ENCODE measurements at regions not wholly inside any gene's neighbourhood (a gene's known extent, or its start where the extent isn't known, plus 50 kb on each side); places are given as distances from the start of the nearest gene placed in this dataset.

- Histone ChIP-seq H3K4me1 (ENCODE audit: control insufficient read depth in 2 of 2, insufficient read depth in 2 of 2, low read length in 2 of 2) (no peaks in the 10 kb centered on the region), H3K9me3 (ENCODE audit: control insufficient read depth in 2 of 2, insufficient read depth in 1 of 2, low read length in 1 of 2) (no peaks in the 10 kb centered on the region), H3K4me3 (ENCODE audit: low read length in 2 of 2) (no peak overlapping the region), H3K27me3 (ENCODE audit: control insufficient read depth in 2 of 2, insufficient read depth in 1 of 2, low read length in 1 of 2) (no peaks in the 10 kb centered on the region), H3K27ac (ENCODE audit: low read depth in 1 of 2, low read length in 1 of 2) (no peak overlapping the region), H3K36me3 (ENCODE audit: control insufficient read depth in 2 of 2, insufficient read depth in 2 of 2, low read length in 1 of 2) (no peaks in the 10 kb centered on the region)
- DNase-seq (ENCODE audit: low read depth in 6 of 9, low spot score in 9 of 9) = no peak
- 91% methylated on average over 4 of the region's 4 CpGs for WGBS
Measured at GRCh38 chr2:219919506-219919905, 292.1 kb downstream of the SLC4A3 start.

- Histone ChIP-seq H3K27me3 (ENCODE audit: control insufficient read depth in 2 of 2, insufficient read depth in 1 of 2, low read length in 1 of 2) (no peaks in the 10 kb centered on the region), H3K4me3 (ENCODE audit: low read length in 2 of 2) (no peak overlapping the region), H3K9me3 (ENCODE audit: control insufficient read depth in 2 of 2, insufficient read depth in 1 of 2, low read length in 1 of 2) (no peaks in the 10 kb centered on the region), H3K27ac (ENCODE audit: low read depth in 1 of 2, low read length in 1 of 2) (no peak overlapping the region), H3K4me1 (ENCODE audit: control insufficient read depth in 2 of 2, insufficient read depth in 2 of 2, low read length in 2 of 2) (no peaks in the 10 kb centered on the region), H3K36me3 (ENCODE audit: control insufficient read depth in 2 of 2, insufficient read depth in 2 of 2, low read length in 1 of 2) (no peaks in the 10 kb centered on the region)
- DNase-seq (ENCODE audit: low read depth in 6 of 9, low spot score in 9 of 9) = no peak
- WGBS = 91% methylated on average over 5 of the region's 5 CpGs
Measured at GRCh38 chr2:219929835-219930234, 302.4 kb downstream of the SLC4A3 start.

GRCh38 chr2:219939647-219940046 lies 312.2 kb downstream of the SLC4A3 start:
- WGBS = 95% methylated on average over 1 of the region's 1 CpG
- Histone ChIP-seq H3K27ac (ENCODE audit: low read depth in 1 of 2, low read length in 1 of 2) (no peak overlapping the region), H3K36me3 (ENCODE audit: control insufficient read depth in 2 of 2, insufficient read depth in 2 of 2, low read length in 1 of 2) (no peaks in the 10 kb centered on the region), H3K9me3 (ENCODE audit: control insufficient read depth in 2 of 2, insufficient read depth in 1 of 2, low read length in 1 of 2) (no peaks in the 10 kb centered on the region), H3K27me3 (ENCODE audit: control insufficient read depth in 2 of 2, insufficient read depth in 1 of 2, low read length in 1 of 2) (no peaks in the 10 kb centered on the region), H3K4me3 (ENCODE audit: low read length in 2 of 2) (no peak overlapping the region), H3K4me1 (ENCODE audit: control insufficient read depth in 2 of 2, insufficient read depth in 2 of 2, low read length in 2 of 2) (no peaks in the 10 kb centered on the region)
- DNase-seq (ENCODE audit: low read depth in 6 of 9, low spot score in 9 of 9) = no peak

GRCh38 chr2:219944866-219945265 lies 317.4 kb downstream of the SLC4A3 start:
- H3K9me3 ChIP-seq (ENCODE audit: control insufficient read depth in 2 of 2, insufficient read depth in 1 of 2, low read length in 1 of 2) = no peaks in the 10 kb centered on the region
- no peaks in the 10 kb centered on the region for H3K4me1 ChIP-seq (ENCODE audit: control insufficient read depth in 2 of 2, insufficient read depth in 2 of 2, low read length in 2 of 2)
- no peak overlapping the region for H3K4me3 ChIP-seq (ENCODE audit: low read length in 2 of 2)
- H3K27me3 ChIP-seq (ENCODE audit: control insufficient read depth in 2 of 2, insufficient read depth in 1 of 2, low read length in 1 of 2) = no peaks in the 10 kb centered on the region
- no peak for DNase-seq (ENCODE audit: low read depth in 6 of 9, low spot score in 9 of 9)
- no peaks in the 10 kb centered on the region for H3K36me3 ChIP-seq (ENCODE audit: control insufficient read depth in 2 of 2, insufficient read depth in 2 of 2, low read length in 1 of 2)
- 93% methylated on average over 4 of the region's 4 CpGs for WGBS
- no peak overlapping the region for H3K27ac ChIP-seq (ENCODE audit: low read depth in 1 of 2, low read length in 1 of 2)

- H3K27ac ChIP-seq (ENCODE audit: low read depth in 1 of 2, low read length in 1 of 2) = no peak overlapping the region
- DNase-seq (ENCODE audit: low read depth in 6 of 9, low spot score in 9 of 9) = no peak
- no peaks in the 10 kb centered on the region for H3K36me3 ChIP-seq (ENCODE audit: control insufficient read depth in 2 of 2, insufficient read depth in 2 of 2, low read length in 1 of 2)
- no peaks in the 10 kb centered on the region for H3K9me3 ChIP-seq (ENCODE audit: control insufficient read depth in 2 of 2, insufficient read depth in 1 of 2, low read length in 1 of 2)
- no peak overlapping the region for H3K4me3 ChIP-seq (ENCODE audit: low read length in 2 of 2)
- no peaks in the 10 kb centered on the region for H3K4me1 ChIP-seq (ENCODE audit: control insufficient read depth in 2 of 2, insufficient read depth in 2 of 2, low read length in 2 of 2)
- 88% methylated on average over 1 of the region's 1 CpG for WGBS
- no peaks in the 10 kb centered on the region for H3K27me3 ChIP-seq (ENCODE audit: control insufficient read depth in 2 of 2, insufficient read depth in 1 of 2, low read length in 1 of 2)
Measured at GRCh38 chr2:219946021-219946420, 318.6 kb downstream of the SLC4A3 start.

GRCh38 chr2:219946529-219946928 lies 319.1 kb downstream of the SLC4A3 start:
- no peak overlapping the region for H3K27ac ChIP-seq (ENCODE audit: low read depth in 1 of 2, low read length in 1 of 2)
- no peaks in the 10 kb centered on the region for H3K4me1 ChIP-seq (ENCODE audit: control insufficient read depth in 2 of 2, insufficient read depth in 2 of 2, low read length in 2 of 2)
- H3K27me3 ChIP-seq (ENCODE audit: control insufficient read depth in 2 of 2, insufficient read depth in 1 of 2, low read length in 1 of 2) = no peaks in the 10 kb centered on the region
- H3K4me3 ChIP-seq (ENCODE audit: low read length in 2 of 2) = no peak overlapping the region
- H3K9me3 ChIP-seq (ENCODE audit: control insufficient read depth in 2 of 2, insufficient read depth in 1 of 2, low read length in 1 of 2) = no peaks in the 10 kb centered on the region
- H3K36me3 ChIP-seq (ENCODE audit: control insufficient read depth in 2 of 2, insufficient read depth in 2 of 2, low read length in 1 of 2) = no peaks in the 10 kb centered on the region
- DNase-seq (ENCODE audit: low read depth in 6 of 9, low spot score in 9 of 9) = no peak

- Histone ChIP-seq H3K27ac (ENCODE audit: low read depth in 1 of 2, low read length in 1 of 2) (no peak overlapping the region), H3K4me1 (ENCODE audit: control insufficient read depth in 2 of 2, insufficient read depth in 2 of 2, low read length in 2 of 2) (no peaks in the 10 kb centered on the region), H3K4me3 (ENCODE audit: low read length in 2 of 2) (no peak overlapping the region), H3K27me3 (ENCODE audit: control insufficient read depth in 2 of 2, insufficient read depth in 1 of 2, low read length in 1 of 2) (no peaks in the 10 kb centered on the region), H3K9me3 (ENCODE audit: control insufficient read depth in 2 of 2, insufficient read depth in 1 of 2, low read length in 1 of 2) (no peaks in the 10 kb centered on the region), H3K36me3 (ENCODE audit: control insufficient read depth in 2 of 2, insufficient read depth in 2 of 2, low read length in 1 of 2) (no peaks in the 10 kb centered on the region)
- DNase-seq (ENCODE audit: low read depth in 6 of 9, low spot score in 9 of 9) = no peak
- WGBS = 94% methylated on average over 3 of the region's 3 CpGs
Measured at GRCh38 chr2:219947575-219947974, 320.1 kb downstream of the SLC4A3 start.

GRCh38 chr2:219949053-219949452 lies 321.6 kb downstream of the SLC4A3 start:
- Histone ChIP-seq H3K9me3 (ENCODE audit: control insufficient read depth in 2 of 2, insufficient read depth in 1 of 2, low read length in 1 of 2) (no peaks in the 10 kb centered on the region), H3K4me3 (ENCODE audit: low read length in 2 of 2) (no peak overlapping the region), H3K36me3 (ENCODE audit: control insufficient read depth in 2 of 2, insufficient read depth in 2 of 2, low read length in 1 of 2) (no peaks in the 10 kb centered on the region), H3K4me1 (ENCODE audit: control insufficient read depth in 2 of 2, insufficient read depth in 2 of 2, low read length in 2 of 2) (no peaks in the 10 kb centered on the region), H3K27me3 (ENCODE audit: control insufficient read depth in 2 of 2, insufficient read depth in 1 of 2, low read length in 1 of 2) (no peaks in the 10 kb centered on the region), H3K27ac (ENCODE audit: low read depth in 1 of 2, low read length in 1 of 2) (no peak overlapping the region)
- no peak for DNase-seq (ENCODE audit: low read depth in 6 of 9, low spot score in 9 of 9)
- 96% methylated on average over 3 of the region's 3 CpGs for WGBS

GRCh38 chr2:219951099-219951498 lies 323.7 kb downstream of the SLC4A3 start:
- no peaks in the 10 kb centered on the region for H3K9me3 ChIP-seq (ENCODE audit: control insufficient read depth in 2 of 2, insufficient read depth in 1 of 2, low read length in 1 of 2)
- no peak for DNase-seq (ENCODE audit: low read depth in 6 of 9, low spot score in 9 of 9)
- no peaks in the 10 kb centered on the region for H3K4me1 ChIP-seq (ENCODE audit: control insufficient read depth in 2 of 2, insufficient read depth in 2 of 2, low read length in 2 of 2)
- H3K36me3 ChIP-seq (ENCODE audit: control insufficient read depth in 2 of 2, insufficient read depth in 2 of 2, low read length in 1 of 2) = no peaks in the 10 kb centered on the region
- no peak overlapping the region for H3K4me3 ChIP-seq (ENCODE audit: low read length in 2 of 2)
- no peak overlapping the region for H3K27ac ChIP-seq (ENCODE audit: low read depth in 1 of 2, low read length in 1 of 2)
- no peaks in the 10 kb centered on the region for H3K27me3 ChIP-seq (ENCODE audit: control insufficient read depth in 2 of 2, insufficient read depth in 1 of 2, low read length in 1 of 2)

- 96% methylated on average over 1 of the region's 1 CpG for WGBS
- Histone ChIP-seq H3K4me3 (ENCODE audit: low read length in 2 of 2) (no peak overlapping the region), H3K36me3 (ENCODE audit: control insufficient read depth in 2 of 2, insufficient read depth in 2 of 2, low read length in 1 of 2) (no peaks in the 10 kb centered on the region), H3K9me3 (ENCODE audit: control insufficient read depth in 2 of 2, insufficient read depth in 1 of 2, low read length in 1 of 2) (no peaks in the 10 kb centered on the region), H3K27ac (ENCODE audit: low read depth in 1 of 2, low read length in 1 of 2) (no peak overlapping the region), H3K27me3 (ENCODE audit: control insufficient read depth in 2 of 2, insufficient read depth in 1 of 2, low read length in 1 of 2) (no peaks in the 10 kb centered on the region), H3K4me1 (ENCODE audit: control insufficient read depth in 2 of 2, insufficient read depth in 2 of 2, low read length in 2 of 2) (no peaks in the 10 kb centered on the region)
- DNase-seq (ENCODE audit: low read depth in 6 of 9, low spot score in 9 of 9) = no peak
Measured at GRCh38 chr2:219954331-219954730, 326.9 kb downstream of the SLC4A3 start.
